Suppressor macrophage treated with lipopolysaccharide for 1 hour (primary cell): ENCODE measurements at regions not wholly inside any gene's neighbourhood (a gene's known extent, or its start where the extent isn't known, plus 50 kb on each side); places are given as distances from the start of the nearest gene placed in this dataset.

Source experiments
- DNase-seq, 3 donors: peaks; one replicate each; pipeline ENCODE4 v3.0.0-alpha.2; 2020 to 2022

GRCh38 chr7:118580743-118581382, 356.4 kb downstream of the ANKRD7 start:
- DNase-seq = no peak

GRCh38 chr7:118583641-118584040, 359.1 kb downstream of the ANKRD7 start:
- DNase-seq = no peak

GRCh38 chr7:118586248-118586647, 361.7 kb downstream of the ANKRD7 start:
- no peak for DNase-seq

- peak; percentile 42 to 61 (median 50) for DNase-seq
Measured at GRCh38 chr7:118590107-118590506, 365.6 kb downstream of the ANKRD7 start.

- no peak for DNase-seq
Measured at GRCh38 chr7:118602090-118602489, 377.6 kb downstream of the ANKRD7 start.

GRCh38 chr7:118606602-118607001, 382.1 kb downstream of the ANKRD7 start:
- DNase-seq = no peak

GRCh38 chr7:118609207-118609606, 384.7 kb downstream of the ANKRD7 start:
- no peak for DNase-seq

GRCh38 chr7:118615681-118616080, 391.2 kb downstream of the ANKRD7 start:
- DNase-seq = no peak

GRCh38 chr7:118621810-118622360, 397.4 kb downstream of the ANKRD7 start:
- DNase-seq = no peak

GRCh38 chr7:118626739-118627138, 402.2 kb downstream of the ANKRD7 start:
- no peak for DNase-seq

- DNase-seq = no peak
Measured at GRCh38 chr7:118627467-118627866, 403.0 kb downstream of the ANKRD7 start.

- no peak for DNase-seq
Measured at GRCh38 chr7:118629898-118630438, 405.5 kb downstream of the ANKRD7 start.

GRCh38 chr7:118642396-118642795, 417.9 kb downstream of the ANKRD7 start:
- no peak for DNase-seq

GRCh38 chr7:118644346-118644745, 419.8 kb downstream of the ANKRD7 start:
- no peak for DNase-seq

- no peak for DNase-seq
Measured at GRCh38 chr7:118648002-118648401, 423.5 kb downstream of the ANKRD7 start.

- DNase-seq = no peak
Measured at GRCh38 chr7:118657391-118658005, 433.0 kb downstream of the ANKRD7 start.

- DNase-seq = no peak
Measured at GRCh38 chr7:118662266-118662665, 437.8 kb downstream of the ANKRD7 start.

- no peak for DNase-seq
Measured at GRCh38 chr7:118664498-118664897, 440.0 kb downstream of the ANKRD7 start.

- DNase-seq = no peak
Measured at GRCh38 chr7:118671149-118671548, 446.6 kb downstream of the ANKRD7 start.

GRCh38 chr7:118684796-118685195, 460.3 kb downstream of the ANKRD7 start:
- no peak for DNase-seq

GRCh38 chr7:118689403-118689802, 464.9 kb downstream of the ANKRD7 start:
- DNase-seq = no peak

- no peak for DNase-seq
Measured at GRCh38 chr7:118696879-118697278, 472.4 kb downstream of the ANKRD7 start.

- DNase-seq = no peak
Measured at GRCh38 chr7:118699222-118699621, 474.7 kb downstream of the ANKRD7 start.

GRCh38 chr7:118708741-118709140, 484.2 kb downstream of the ANKRD7 start:
- DNase-seq = no peak
